ENCODE measurements at regions not wholly inside any gene's neighbourhood (a gene's known extent, or its start where the extent isn't known, plus 50 kb on each side); places are given as distances from the start of the nearest gene placed in this dataset.

GRCh38 chr4:131613824-131614216, 1535.3 kb upstream of the PCDH10 start:
- no peak for TF ChIP-seq CTCF (IDR thresholded peaks at IDR 0.05)
- no peaks in the 10 kb centered on the region for H3K4me1 ChIP-seq (ENCODE audit: control insufficient read depth in 1 of 2, low read depth in 2 of 2)
- H3K27me3 ChIP-seq (replicated peaks; ENCODE audit: insufficient read depth): no peaks in the 10 kb centered on the region
- H3K27ac ChIP-seq: no peak overlapping the region
- DNase-seq (ENCODE audit: low spot score) (no peak), ATAC-seq (ENCODE audit: insufficient number of reproducible peaks, low FRiP score, low read depth) (no peak)
- no peak overlapping the region for H3K4me3 ChIP-seq
- no peaks in the 10 kb centered on the region for H3K36me3 ChIP-seq
- no peaks in the 10 kb centered on the region for H3K9me3 ChIP-seq

- Histone ChIP-seq H3K36me3 (no peaks in the 10 kb centered on the region), H3K4me1 (ENCODE audit: control insufficient read depth in 1 of 2, low read depth in 2 of 2) (no peaks in the 10 kb centered on the region), H3K27ac (no peak overlapping the region), H3K27me3 (replicated peaks; ENCODE audit: insufficient read depth) (no peaks in the 10 kb centered on the region), H3K4me3 (no peak overlapping the region), H3K9me3 (no peaks in the 10 kb centered on the region)
- TF ChIP-seq CTCF (IDR thresholded peaks at IDR 0.05): no peak
- no peak for ATAC-seq (ENCODE audit: insufficient number of reproducible peaks, low FRiP score, low read depth)
- no peak for DNase-seq (ENCODE audit: low spot score)
These were observed 1516.2 kb upstream of the PCDH10 start for GRCh38 chr4:131632877-131633276.

GRCh38 chr4:131635191-131635590, 1513.9 kb upstream of the PCDH10 start:
- no peaks in the 10 kb centered on the region for H3K9me3 ChIP-seq
- H3K4me3 ChIP-seq: no peak overlapping the region
- H3K27ac ChIP-seq: no peak overlapping the region
- H3K4me1 ChIP-seq (ENCODE audit: control insufficient read depth in 1 of 2, low read depth in 2 of 2): no peaks in the 10 kb centered on the region
- no peaks in the 10 kb centered on the region for H3K36me3 ChIP-seq
- H3K27me3 ChIP-seq (replicated peaks; ENCODE audit: insufficient read depth): no peaks in the 10 kb centered on the region
- DNase-seq (ENCODE audit: low spot score): no peak
- TF ChIP-seq CTCF (IDR thresholded peaks at IDR 0.05): no peak
- no peak for ATAC-seq (ENCODE audit: insufficient number of reproducible peaks, low FRiP score, low read depth)

- Histone ChIP-seq H3K9me3 (no peaks in the 10 kb centered on the region), H3K27me3 (replicated peaks; ENCODE audit: insufficient read depth) (no peaks in the 10 kb centered on the region), H3K27ac (no peak overlapping the region), H3K4me3 (no peak overlapping the region), H3K4me1 (ENCODE audit: control insufficient read depth in 1 of 2, low read depth in 2 of 2) (no peaks in the 10 kb centered on the region), H3K36me3 (no peaks in the 10 kb centered on the region)
- DNase-seq (ENCODE audit: low spot score) (no peak), ATAC-seq (ENCODE audit: insufficient number of reproducible peaks, low FRiP score, low read depth) (no peak)
- TF ChIP-seq CTCF (IDR thresholded peaks at IDR 0.05): no peak
These were observed 1510.3 kb upstream of the PCDH10 start for GRCh38 chr4:131638781-131639180.

- TF ChIP-seq CTCF (IDR thresholded peaks at IDR 0.05): no peak
- no peaks in the 10 kb centered on the region for H3K9me3 ChIP-seq
- no peak for DNase-seq (ENCODE audit: low spot score)
- H3K4me1 ChIP-seq (ENCODE audit: control insufficient read depth in 1 of 2, low read depth in 2 of 2): no peaks in the 10 kb centered on the region
- ATAC-seq (ENCODE audit: insufficient number of reproducible peaks, low FRiP score, low read depth): no peak
- H3K36me3 ChIP-seq: no peaks in the 10 kb centered on the region
- no peak overlapping the region for H3K4me3 ChIP-seq
- no peaks in the 10 kb centered on the region for H3K27me3 ChIP-seq (replicated peaks; ENCODE audit: insufficient read depth)
- no peak overlapping the region for H3K27ac ChIP-seq
These were observed 1504.5 kb upstream of the PCDH10 start for GRCh38 chr4:131644619-131645018.

All from thoracic aorta (tissue), 2 donors.